ENCODE measurements at regions not wholly inside any gene's neighbourhood (a gene's known extent, or its start where the extent isn't known, plus 50 kb on each side); places are given as distances from the start of the nearest gene placed in this dataset.

- no peak for TF ChIP-seq POLR2A (IDR thresholded peaks at IDR 0.05; ENCODE audit: low read depth, low read length)
- TF ChIP-seq CTCF (IDR thresholded peaks at IDR 0.05; ENCODE audit: extremely low read depth in 1 of 2, insufficient read depth in 1 of 2, low read depth in 1 of 2, low read length in 2 of 2): no peak
- no peak for TF ChIP-seq EZH2 (IDR thresholded peaks at IDR 0.05; ENCODE audit: borderline replicate concordance, low read depth, low read length, severe bottlenecking)
- TF ChIP-seq POLR2AphosphoS5 (IDR thresholded peaks at IDR 0.05; ENCODE audit: insufficient read depth, low read depth, low read length): no peak
- no peak for TF ChIP-seq FOS (IDR thresholded peaks at IDR 0.05; ENCODE audit: borderline replicate concordance, insufficient read depth, low read length)
- no peak for TF ChIP-seq GATA2 (IDR thresholded peaks at IDR 0.05; ENCODE audit: insufficient read depth, insufficient read length, low read depth, low read length)
- no peak for TF ChIP-seq JUN (IDR thresholded peaks at IDR 0.05; ENCODE audit: borderline replicate concordance, insufficient read depth, insufficient read length, low read depth)
- no peak for TF ChIP-seq MYC (IDR thresholded peaks at IDR 0.05; ENCODE audit: low read depth, low read length)
Measured at GRCh38 chr9:108762348-108763055, 93.3 kb downstream of the ACTL7B start.

Measured in endothelial cell of umbilical vein (primary cell).